Coronary artery (tissue), 2 donors: ENCODE measurements at regions not wholly inside any gene's neighbourhood (a gene's known extent, or its start where the extent isn't known, plus 50 kb on each side); places are given as distances from the start of the nearest gene placed in this dataset.

Source experiments
- DNase-seq: peaks from one replicate; pipeline ENCODE4 v3.0.0-alpha.2; 2017; ENCODE audit warnings: low spot score
- H3K27ac ChIP-seq, 2 donors: fragments of 200-600 bp; sonication (generic); one replicate each; pipeline ENCODE4 v1.5.1; 2016 to 2019
- H3K4me3 ChIP-seq: fragments of 200-600 bp; sonication (generic); 2 replicates; pipeline ENCODE4 v1.5.1; 2016; ENCODE audit warnings: mild to moderate bottlenecking, moderate library complexity
- CTCF ChIP-seq: fragments of 200-600 bp; sonication (generic); IDR thresholded peaks from one replicate; pipeline ENCODE4 v1.5.1; 2019; ENCODE audit warnings: antibody characterized with exemption

GRCh38 chr1:229989591-229990248, 77.3 kb upstream of the GALNT2 start:
- TF ChIP-seq CTCF: no peak
- H3K4me3 ChIP-seq: no peak overlapping the region
- no peak overlapping the region for H3K27ac ChIP-seq
- no peak for DNase-seq

- Histone ChIP-seq H3K4me3 (no peak overlapping the region), H3K27ac (no peak overlapping the region)
- no peak for DNase-seq
- no peak for TF ChIP-seq CTCF
These were observed 76.7 kb upstream of the GALNT2 start for GRCh38 chr1:229990326-229990725.

- no peak for DNase-seq
- TF ChIP-seq CTCF: no peak
- Histone ChIP-seq H3K27ac (no peak overlapping the region), H3K4me3 (no peak overlapping the region)
These were observed 75.9 kb upstream of the GALNT2 start for GRCh38 chr1:229991104-229991513.

- H3K4me3 ChIP-seq: no peak overlapping the region
- no peak overlapping the region for H3K27ac ChIP-seq
- DNase-seq: no peak
- no peak for TF ChIP-seq CTCF
These were observed 75.2 kb upstream of the GALNT2 start for GRCh38 chr1:229991724-229992333.

GRCh38 chr1:229993060-229993459, 74.0 kb upstream of the GALNT2 start:
- H3K4me3 ChIP-seq: no peak overlapping the region
- TF ChIP-seq CTCF: no peak
- no peak overlapping the region for H3K27ac ChIP-seq
- no peak for DNase-seq

- DNase-seq: no peak
- no peak overlapping the region for H3K27ac ChIP-seq
- no peak overlapping the region for H3K4me3 ChIP-seq
- TF ChIP-seq CTCF: no peak
These were observed 73.1 kb upstream of the GALNT2 start for GRCh38 chr1:229993894-229994293.

GRCh38 chr1:229999004-229999670, 67.9 kb upstream of the GALNT2 start:
- DNase-seq: no peak
- TF ChIP-seq CTCF: no peak
- peak overlapping the region; percentile 1 to 68 for H3K27ac ChIP-seq

More at GRCh38 chr1:229999004-229999670, 67.9 kb upstream of the GALNT2 start:
- H3K4me3 ChIP-seq: no peak overlapping the region
